GM13976 (cell line): ENCODE measurements at regions not wholly inside any gene's neighbourhood (a gene's known extent, or its start where the extent isn't known, plus 50 kb on each side); places are given as distances from the start of the nearest gene placed in this dataset.

ENCODE experiments used
- DNase-seq: peaks from one replicate; pipeline ENCODE4 v3.0.0; 2012; ENCODE audit warnings: low spot score
- in situ Hi-C: fragments of 300-500 bp; cut with MboI; formaldehyde crosslinking; loops from one replicate; pipeline ENCODE4 v1.12.0; 2022; ENCODE audit warnings: low sequenced_read_pairs, mixed read lengths, inconsistent platforms; ENCODE audit not compliant: unreplicated experiment
- TF ChIP-seq, protein P1 (sequence below): IDR thresholded peaks from 2 replicates; pipeline ENCODE4 v1.5.1; 2012; ENCODE audit warnings: borderline replicate concordance, mild to moderate bottlenecking; ENCODE audit not compliant: insufficient read depth; ENCODE audit errors: extremely low read depth, missing control alignments, control extremely low read depth

DNA sequence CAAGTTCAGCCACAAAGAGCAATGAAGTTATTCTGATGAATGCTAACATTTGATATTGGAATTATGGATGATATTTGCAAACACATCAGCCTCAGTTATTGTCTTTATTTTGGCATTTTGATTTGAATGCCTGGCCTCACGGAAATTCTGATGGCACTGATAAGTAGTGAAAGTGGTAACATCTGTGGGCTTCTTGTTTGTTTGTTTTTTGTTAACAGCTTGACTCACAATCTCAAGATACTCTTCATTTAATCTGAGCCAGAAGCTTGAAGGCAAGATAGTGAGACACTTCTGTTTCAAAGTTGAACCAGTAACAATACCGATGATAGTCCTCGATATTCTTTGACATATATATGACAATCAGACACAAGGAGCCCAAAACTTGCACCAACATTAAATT lies 182.9 kb upstream of the NFIA start:
- TF ChIP-seq, protein P1, sequence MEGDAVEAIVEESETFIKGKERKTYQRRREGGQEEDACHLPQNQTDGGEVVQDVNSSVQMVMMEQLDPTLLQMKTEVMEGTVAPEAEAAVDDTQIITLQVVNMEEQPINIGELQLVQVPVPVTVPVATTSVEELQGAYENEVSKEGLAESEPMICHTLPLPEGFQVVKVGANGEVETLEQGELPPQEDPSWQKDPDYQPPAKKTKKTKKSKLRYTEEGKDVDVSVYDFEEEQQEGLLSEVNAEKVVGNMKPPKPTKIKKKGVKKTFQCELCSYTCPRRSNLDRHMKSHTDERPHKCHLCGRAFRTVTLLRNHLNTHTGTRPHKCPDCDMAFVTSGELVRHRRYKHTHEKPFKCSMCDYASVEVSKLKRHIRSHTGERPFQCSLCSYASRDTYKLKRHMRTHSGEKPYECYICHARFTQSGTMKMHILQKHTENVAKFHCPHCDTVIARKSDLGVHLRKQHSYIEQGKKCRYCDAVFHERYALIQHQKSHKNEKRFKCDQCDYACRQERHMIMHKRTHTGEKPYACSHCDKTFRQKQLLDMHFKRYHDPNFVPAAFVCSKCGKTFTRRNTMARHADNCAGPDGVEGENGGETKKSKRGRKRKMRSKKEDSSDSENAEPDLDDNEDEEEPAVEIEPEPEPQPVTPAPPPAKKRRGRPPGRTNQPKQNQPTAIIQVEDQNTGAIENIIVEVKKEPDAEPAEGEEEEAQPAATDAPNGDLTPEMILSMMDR: no peak
- no peak for DNase-seq
- in situ Hi-C loops: no loop called here

DNA sequence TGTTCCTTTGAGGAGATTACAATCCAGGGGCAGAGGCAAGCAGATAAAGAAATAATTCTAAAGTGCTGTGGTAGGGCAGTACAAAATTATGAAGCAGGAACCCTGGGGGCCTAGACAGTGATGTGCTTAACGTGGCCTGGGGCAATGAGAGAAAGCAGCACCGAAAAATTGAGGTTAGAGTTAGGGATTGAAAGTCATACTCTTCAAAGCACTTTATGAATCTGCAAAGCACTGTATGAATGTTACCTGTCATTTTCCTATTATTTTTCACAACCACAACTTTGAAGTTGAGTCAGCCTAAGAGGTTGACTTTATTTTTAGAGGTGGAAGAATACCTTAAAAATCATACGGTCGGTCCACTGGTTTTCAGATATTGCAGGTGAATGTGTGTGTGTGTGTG lies 183.4 kb upstream of the NFIA start:
- DNase-seq: no peak
- in situ Hi-C loops: no loop called here
- TF ChIP-seq, protein P1: no peak

DNA sequence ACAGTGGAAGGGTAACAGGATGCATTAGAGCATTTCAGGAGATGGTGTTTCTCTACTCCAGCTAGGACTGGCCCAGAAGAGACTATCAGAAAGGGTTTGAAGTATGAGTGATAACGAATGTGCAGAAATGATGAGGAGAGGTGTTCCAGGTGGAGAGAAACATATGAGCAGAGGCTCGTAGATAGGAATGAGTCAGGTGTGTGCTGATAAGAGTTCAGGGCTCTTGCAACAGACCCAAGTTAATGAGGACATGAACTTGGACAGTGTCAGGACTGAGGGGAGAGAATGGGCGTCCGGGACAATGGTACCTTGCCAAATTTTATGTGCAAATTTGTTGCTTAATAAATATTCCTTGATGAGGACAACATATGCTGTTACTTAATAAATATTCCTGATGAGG lies 183.9 kb upstream of the NFIA start:
- no peak for DNase-seq
- TF ChIP-seq, protein P1: no peak
- in situ Hi-C loops: no loop called here

GRCh38 chr1:60896701-60897363 lies 185.5 kb upstream of the NFIA start:
- in situ Hi-C loops: no loop called here
- TF ChIP-seq, protein P1: no peak
- no peak for DNase-seq

GRCh38 chr1:60895701-60896100 lies 186.7 kb upstream of the NFIA start:
- in situ Hi-C loops: no loop called here
- TF ChIP-seq, protein P1: no peak
- DNase-seq: no peak

GRCh38 chr1:60895252-60895651 lies 187.1 kb upstream of the NFIA start:
- TF ChIP-seq, protein P1: no peak
- in situ Hi-C loops: no loop called here
- no peak for DNase-seq
